Hepatic stellate cell (primary cell): ENCODE measurements at regions not wholly inside any gene's neighbourhood (a gene's known extent, or its start where the extent isn't known, plus 50 kb on each side); places are given as distances from the start of the nearest gene placed in this dataset.
A peak's percentile ranks its signal among the peaks of the same experiment; 100 is the strongest.

Experiments used
- DNase-seq: peaks from one replicate; pipeline ENCODE4 v3.0.0; 2011; ENCODE audit warnings: low spot score

DNA sequence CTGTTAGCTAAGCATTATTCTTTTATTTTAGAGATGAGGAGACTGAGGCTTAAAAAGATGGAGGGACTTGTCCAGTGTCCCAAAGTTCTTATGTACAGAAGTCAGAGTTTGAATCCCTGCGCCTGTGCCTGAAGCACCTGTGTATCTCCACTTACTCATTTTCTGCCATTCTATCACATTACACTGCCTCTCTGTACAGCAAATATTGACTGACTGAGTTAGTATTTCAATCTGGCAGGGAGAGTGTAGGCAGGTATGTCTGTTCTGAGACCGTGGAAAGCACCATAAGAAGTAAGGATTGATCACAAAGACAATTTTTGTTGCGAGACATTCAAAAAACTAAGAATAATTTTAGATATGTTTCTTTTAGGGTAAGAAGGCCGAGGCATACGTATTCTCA is 162.7 kb downstream of the KITLG start:
- no peak for DNase-seq

DNA sequence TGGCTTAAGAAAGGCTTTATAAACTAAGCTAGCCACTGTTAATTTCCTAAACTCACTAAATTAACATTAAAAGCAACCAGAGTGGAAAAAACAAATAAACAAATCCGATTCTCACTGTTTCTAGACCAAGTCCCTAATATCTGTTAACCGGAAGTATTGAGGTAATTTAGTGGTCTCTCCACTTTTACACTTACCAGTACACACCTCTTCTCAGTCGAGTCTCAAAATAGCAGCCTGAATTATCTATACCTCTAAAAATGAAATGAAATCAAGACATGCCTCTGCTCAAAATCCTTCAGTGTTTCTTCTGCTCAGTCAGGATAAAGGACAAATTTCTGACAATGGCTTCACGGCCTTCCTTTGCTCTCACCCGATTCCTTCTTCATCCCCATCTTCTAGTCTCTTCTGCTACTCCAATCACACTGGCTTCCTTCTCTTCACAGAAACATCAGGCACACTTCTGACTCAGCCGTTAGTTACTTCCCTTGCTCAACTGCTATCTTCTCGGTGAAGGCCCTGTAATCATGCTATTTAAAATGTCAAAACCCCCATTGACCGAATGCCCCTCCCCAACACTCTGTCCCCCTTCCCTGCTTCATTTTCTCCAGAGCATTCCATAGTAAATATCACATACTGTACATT is 161.3 kb downstream of the KITLG start:
- DNase-seq: no peak

DNA sequence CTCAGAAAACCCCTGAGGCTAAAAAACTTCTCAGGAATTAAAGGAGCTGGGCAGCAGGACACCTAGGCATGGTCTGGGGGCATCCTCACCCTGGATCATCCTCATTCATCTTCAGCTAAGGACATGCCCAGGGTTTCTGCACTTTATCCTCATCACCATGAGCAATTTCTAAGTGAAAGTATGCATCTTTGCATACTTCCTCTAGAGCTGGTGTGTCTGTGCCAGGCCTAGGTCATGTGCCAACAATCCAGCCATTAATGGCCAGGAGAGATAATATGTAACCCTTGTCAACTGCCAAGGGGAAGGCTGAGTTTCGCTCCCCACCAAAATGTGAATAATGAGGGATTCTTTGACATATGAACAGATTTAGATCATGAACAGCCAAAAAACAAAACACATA is 160.5 kb downstream of the KITLG start:
- DNase-seq: no peak

DNA sequence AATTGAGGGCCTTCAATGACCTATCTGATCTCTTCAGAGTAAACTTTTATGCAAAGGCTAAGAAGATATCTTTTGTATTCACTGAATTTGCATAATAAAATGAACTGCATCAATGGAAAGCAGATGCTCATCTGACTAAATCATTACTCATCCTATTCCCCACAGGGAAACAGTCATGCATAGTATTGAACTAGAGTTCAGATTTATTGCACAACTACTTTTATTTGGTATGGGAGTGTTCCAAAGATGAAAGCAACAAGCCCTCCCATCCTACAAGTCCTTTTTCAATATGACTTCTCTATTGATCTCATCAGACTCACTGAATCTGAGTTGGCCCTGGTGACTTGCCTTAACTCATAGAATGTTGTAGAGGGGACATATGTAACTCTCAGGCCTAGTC is 159.8 kb downstream of the KITLG start:
- DNase-seq: peak; percentile 37

DNA sequence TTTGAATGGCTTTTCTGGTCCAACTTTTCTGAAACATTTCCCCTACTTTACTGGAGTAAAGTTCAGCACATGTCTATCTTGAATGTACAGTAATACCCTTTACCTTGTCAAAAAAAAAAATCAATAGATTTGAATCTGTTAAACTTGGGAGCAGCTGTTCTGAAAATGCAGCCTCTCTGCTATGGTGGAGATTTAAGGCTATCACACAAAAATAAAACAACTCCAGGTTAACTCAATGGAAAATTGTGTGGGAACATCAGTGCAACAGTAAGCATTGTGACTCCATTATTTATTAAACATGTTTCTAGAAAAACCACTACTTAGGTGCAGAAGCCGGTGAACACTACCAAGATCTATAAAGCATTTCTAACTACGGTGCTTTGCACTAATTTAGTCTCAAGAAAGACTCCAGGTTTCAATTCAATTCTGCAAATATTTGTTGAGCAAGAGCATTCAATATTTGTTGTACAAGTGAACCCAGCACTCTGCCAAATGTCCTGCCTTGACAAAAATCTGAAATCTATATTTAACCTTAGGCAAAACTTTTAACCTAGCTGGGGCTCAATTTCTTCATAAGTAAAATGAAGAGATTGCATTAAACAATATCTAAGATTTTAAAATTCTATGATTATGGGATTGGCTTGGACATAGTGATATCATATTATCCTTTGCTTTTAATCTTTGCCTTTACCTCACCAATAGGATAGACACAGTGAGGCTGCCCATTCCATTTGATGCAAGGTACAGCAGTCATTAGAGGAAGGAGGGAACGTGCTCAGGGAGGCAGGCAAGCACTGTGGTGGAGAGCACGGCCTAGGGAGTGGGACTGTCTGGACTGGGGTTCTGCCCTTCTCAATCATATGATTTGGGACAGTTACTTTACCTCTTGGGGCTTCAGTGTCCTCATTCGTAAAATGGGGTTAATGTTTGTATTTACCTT is 155.2 kb downstream of the KITLG start:
- DNase-seq: no peak

DNA sequence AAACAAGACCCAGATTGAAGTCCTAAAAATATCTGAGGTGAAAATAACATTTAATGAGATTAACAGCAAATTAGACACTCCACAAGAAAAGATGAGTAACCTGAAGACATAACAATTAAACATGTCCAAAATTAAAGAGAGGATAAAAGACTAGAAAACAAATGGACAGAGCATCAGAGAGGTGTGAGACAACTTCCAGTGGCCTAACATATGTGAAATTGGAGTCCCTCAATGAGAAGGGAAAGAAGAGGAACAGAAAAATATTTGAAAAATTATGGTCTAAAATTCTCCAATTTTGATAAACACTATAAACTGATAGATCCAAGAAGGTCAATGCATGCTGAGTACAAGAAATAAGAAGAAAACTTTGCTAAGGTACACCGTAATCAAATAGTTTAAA is 151.9 kb downstream of the KITLG start:
- no peak for DNase-seq

DNA sequence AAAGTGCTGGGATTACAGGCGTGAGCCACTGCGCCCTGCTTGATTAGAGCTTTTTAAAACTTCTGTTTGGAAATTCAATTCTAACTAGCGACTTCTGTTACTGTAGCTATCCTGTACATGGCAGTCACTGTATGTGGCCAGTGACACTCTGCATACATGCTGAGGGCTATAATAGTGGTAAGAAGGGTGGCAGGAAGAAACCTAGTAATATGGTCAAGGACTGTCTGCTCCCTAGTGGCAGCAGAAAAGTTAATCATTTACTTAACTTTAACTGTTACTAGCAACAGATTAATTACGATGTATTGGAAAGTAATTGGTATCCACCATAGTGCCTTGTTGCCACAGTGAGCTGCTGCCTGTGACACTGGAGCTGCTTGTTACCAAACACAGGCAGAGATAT is 149.0 kb downstream of the KITLG start:
- no peak for DNase-seq

DNA sequence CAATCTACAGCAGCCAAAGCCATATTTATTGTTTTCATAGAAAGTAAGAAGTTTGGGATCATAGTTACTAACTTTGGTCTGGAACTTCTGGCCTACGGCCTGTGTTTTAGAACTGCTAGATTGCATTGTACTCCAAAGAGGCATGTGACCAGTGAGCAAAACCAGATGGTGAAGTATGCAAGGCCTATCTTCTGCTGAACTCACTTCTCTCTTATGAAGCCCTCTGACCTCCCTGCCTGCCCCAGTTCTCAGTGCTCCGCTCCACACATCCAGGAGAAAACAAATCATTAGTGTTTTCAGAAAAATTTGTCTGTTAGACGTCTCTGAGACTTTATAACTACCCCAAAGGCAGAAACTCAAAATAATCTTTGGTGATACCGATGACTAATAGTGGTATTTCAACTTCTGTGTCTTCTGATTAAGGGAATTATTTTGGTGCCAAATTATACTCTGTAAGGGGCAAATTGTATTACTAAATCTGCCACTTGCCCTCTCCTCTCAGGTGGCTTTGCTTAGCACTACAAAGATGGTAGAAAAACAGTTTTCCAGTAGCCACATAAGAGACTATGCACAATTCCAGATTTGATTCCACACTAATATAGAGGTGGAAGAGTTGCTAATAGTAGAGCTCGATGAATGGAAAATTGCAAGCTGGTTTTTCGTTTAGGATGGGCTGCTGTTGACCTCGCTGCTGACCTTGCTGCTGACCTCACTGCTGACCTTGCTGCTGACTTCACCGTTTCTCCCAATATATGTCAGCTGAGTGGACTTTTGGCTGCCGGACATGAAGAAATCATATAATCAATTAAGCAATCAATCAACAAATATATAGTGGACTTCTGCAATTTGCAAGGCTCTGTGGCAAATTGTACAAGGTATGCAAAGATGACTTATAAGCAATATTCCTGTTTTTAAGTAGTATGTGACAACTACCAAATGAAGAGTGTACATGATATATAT is 147.5 kb downstream of the KITLG start:
- no peak for DNase-seq

DNA sequence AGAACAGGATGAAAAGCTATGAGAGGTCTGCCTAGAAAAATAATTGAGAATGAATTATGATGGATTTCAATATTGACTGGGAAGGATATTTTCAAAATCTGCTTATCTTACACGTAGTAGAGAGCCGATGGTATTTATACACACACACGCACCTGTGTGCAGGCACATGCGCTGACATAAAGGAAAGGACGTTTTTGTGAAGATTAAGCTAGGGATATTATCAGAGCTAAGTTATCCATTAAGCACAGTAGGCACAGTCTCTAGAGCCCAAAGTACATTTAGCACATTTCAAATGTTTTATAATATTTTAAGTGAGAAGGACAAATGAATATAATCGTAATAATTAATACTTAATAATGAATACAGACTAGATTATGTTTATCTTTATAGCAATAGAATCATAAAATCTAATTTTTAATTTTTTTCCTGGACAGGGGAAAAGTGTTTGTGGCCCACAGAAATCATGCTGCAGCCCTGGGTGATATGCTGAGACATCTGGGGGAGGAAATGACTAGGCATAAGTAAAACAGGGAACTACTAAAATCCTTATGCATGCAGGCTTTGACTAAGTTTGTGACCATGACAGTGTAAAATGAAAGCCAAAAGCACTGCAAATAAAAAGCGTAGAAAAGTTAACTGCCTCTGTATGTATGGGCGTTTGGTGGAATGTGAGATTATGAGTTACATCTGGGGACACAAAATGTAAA is 146.1 kb downstream of the KITLG start:
- DNase-seq: no peak

DNA sequence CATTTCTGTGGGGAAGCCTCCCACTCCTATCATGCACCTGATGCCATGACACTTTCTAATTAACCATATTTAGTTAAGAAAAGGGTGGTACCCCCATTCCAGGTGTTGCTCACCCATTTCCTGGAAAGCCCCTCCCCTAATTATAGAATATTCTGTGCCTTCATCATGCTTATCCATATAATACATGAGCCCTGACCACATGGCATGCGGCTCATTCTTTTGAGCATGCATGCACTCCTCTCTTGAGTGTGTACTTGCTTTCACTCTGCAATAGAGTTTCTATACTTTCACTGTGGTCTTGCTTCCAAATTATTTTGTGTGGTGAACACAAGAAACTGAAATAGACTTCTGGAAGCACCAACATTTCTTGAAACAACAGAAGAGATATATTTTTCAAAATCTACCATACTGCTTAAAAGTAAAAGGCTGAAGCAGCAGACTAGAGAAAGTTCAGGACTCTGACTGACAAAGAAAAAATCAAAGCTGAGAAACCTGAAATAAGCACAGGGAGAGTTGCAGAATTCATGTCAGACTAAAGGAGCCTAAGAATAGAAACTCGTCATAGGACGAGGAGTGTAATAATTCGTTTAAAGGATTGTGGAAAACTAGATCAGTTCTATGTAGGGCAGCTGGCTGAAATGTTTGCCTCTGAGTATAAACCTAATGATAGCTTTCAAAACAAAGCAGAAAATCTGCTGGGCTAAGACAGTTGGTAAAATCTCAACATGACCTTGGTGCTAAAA is 144.8 kb downstream of the KITLG start:
- DNase-seq: no peak

DNA sequence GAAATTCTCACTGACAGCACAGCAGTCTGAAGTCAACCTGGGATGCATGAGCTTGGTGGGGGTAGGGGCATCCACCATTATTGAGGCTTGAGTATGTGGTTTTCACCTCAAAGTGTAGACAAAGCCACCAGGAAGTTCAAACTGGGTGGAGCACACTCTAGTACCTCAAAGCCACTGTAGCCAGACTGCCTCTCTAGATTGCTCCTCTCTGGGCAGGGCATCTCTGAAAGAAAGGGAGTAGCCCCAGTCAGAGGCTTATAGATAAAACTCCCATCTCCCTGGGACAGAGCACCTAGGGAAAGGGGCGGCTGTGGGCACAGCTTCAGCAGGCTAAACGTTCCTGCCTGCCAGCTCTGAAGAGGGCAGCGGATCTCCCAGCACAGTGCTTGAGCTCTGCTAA is 143.0 kb downstream of the KITLG start:
- DNase-seq: no peak
